Retina (tissue), 1 donor: ENCODE measurements at regions not wholly inside any gene's neighbourhood (a gene's known extent, or its start where the extent isn't known, plus 50 kb on each side); places are given as distances from the start of the nearest gene placed in this dataset.

Experiments used
- DNase-seq: peaks from one replicate; pipeline ENCODE4 v3.0.0-alpha.2; 2016

DNA sequence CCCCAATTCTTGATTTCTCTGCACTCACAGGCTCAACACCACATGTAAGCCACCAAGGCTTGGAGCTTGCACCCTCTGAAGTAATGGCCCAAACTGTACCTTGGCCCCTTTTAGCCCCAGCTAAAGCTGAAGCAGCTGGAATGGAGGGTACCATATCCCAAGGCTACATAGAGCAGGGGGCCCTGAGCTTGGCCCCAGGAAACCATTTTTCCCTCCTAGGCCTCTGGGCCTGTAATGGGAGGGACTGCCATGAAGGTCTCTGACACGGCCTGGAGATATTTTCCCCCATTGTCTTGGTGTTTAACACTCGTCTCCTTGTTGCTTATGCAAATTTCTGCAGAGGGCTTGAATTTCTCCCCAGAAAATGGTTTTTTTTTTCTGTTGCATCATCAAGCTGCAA, 69.7 kb downstream of the SKA1 start:
- DNase-seq = no peak

- DNase-seq = no peak
These were observed 71.8 kb downstream of the SKA1 start for GRCh38 chr18:50446629-50447028.

- no peak for DNase-seq
These were observed 72.4 kb downstream of the SKA1 start for GRCh38 chr18:50447102-50447741.

DNA sequence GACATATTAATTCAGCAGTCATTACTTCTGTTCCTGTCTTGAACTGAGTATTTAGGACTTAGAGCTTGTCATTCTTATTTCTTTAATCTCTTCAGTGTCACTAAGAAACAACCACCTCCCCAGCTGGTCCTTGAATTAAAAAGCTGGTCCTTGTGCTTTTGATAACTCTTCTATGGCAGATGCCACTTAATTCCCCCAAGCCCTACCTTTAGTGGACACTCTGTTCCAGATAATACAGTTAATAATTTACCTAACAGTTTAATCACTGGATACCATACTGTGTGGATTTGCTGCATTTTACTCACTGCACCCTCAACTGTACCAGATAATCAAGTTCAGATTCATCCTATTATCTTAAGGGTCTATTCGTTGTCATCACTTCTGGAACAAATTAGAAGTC, 73.1 kb downstream of the SKA1 start:
- no peak for DNase-seq

GRCh38 chr18:50451100-50451842, 76.4 kb downstream of the SKA1 start:
- DNase-seq = no peak

- DNase-seq = no peak
These were observed 78.3 kb downstream of the SKA1 start for GRCh38 chr18:50453014-50453680.

- no peak for DNase-seq
These were observed 78.9 kb downstream of the SKA1 start for GRCh38 chr18:50453732-50454131.

GRCh38 chr18:50454387-50454988, 79.6 kb downstream of the SKA1 start:
- DNase-seq = peak; percentile 29

GRCh38 chr18:50456285-50456684, 81.4 kb downstream of the SKA1 start:
- no peak for DNase-seq

DNA sequence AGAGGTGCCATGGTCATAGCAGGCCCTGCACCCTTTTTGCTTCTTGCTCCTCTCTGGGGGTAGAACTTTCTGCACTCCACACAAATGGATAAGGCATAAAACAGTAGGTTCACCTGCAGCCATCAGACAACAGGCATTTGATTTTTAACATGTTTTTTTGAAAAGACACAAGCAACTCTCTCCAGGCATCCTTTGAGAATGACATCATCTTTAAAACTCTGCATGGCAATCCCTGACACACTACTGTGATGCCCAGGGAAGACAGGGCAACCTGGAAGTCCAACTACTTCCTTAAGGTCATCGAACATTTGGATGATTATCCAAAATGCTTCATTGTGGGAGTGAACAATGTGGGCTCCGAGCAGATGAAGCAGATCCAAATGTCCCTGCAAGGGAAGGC, 82.8 kb downstream of the SKA1 start:
- DNase-seq = no peak

DNA sequence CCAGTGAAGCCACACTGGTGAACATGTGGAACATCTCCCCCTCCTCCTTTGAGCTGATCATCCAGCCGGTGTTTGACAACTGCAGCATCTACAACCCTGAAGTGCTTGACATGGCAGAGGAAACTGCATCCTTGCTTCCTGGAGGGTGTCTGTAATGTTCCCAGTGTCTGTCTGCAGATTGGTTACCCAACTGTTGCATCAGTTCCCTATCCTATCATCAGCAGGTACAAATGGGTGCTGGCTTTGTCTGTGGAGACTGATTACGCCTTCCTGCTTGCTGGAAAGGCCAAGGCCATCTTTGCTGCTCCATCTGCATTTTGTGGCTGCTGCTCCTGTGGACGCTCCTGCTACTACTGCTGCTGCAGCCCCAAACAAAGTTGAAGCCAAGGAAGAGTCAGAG, 83.5 kb downstream of the SKA1 start:
- no peak for DNase-seq

DNA sequence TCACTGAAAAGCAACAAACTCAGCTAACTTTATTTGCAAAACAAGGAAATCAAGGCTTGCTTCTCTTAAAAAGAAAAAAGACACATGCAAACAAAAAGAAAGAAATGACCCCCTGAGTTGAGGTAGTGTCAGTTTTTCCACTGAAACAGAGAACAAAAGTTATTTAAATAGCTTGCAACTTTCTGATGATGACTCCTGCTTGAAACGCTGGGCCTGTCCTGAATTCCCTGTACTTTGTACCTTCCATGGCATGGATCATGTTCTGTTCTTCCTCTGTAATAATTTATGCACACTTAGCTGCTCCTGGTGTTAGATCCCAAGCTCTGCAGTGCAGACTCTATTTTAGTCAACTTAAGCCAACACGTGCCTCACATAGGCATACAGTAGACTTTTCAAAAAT, 84.0 kb downstream of the SKA1 start:
- DNase-seq = no peak

- no peak for DNase-seq
These were observed 85.2 kb downstream of the SKA1 start for GRCh38 chr18:50460062-50460461.

GRCh38 chr18:50460716-50461115, 85.9 kb downstream of the SKA1 start:
- DNase-seq = peak; percentile 36

- DNase-seq = no peak
These were observed 86.4 kb downstream of the SKA1 start for GRCh38 chr18:50461251-50461650.

GRCh38 chr18:50465211-50466153, 90.6 kb downstream of the SKA1 start:
- no peak for DNase-seq

- no peak for DNase-seq
These were observed 91.8 kb downstream of the SKA1 start for GRCh38 chr18:50466634-50467033.

DNA sequence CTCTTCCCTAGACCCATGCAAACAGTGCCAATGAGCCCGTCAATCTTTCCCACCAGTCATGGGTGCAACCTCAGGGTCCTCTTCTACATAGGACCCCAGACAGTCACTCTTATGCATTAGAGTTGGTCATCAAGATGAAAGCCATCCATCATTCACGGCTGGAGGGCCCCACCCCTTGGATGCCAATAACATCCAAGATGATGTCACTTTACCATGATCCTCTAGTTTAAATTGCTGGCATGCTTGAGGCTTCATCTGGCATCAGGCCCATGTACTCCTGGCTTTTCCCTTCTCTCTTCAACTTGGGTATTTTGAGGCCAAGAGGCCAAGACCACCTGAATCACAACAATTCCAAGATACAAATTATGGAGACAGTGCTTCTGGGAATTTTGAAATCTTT, 91.1 kb upstream of the MAPK4 start:
- DNase-seq = no peak

- DNase-seq = no peak
These were observed 90.5 kb upstream of the MAPK4 start for GRCh38 chr18:50469380-50469781.

GRCh38 chr18:50472941-50473340, 86.9 kb upstream of the MAPK4 start:
- no peak for DNase-seq

GRCh38 chr18:50473881-50474280, 86.0 kb upstream of the MAPK4 start:
- DNase-seq = peak; percentile 9

DNA sequence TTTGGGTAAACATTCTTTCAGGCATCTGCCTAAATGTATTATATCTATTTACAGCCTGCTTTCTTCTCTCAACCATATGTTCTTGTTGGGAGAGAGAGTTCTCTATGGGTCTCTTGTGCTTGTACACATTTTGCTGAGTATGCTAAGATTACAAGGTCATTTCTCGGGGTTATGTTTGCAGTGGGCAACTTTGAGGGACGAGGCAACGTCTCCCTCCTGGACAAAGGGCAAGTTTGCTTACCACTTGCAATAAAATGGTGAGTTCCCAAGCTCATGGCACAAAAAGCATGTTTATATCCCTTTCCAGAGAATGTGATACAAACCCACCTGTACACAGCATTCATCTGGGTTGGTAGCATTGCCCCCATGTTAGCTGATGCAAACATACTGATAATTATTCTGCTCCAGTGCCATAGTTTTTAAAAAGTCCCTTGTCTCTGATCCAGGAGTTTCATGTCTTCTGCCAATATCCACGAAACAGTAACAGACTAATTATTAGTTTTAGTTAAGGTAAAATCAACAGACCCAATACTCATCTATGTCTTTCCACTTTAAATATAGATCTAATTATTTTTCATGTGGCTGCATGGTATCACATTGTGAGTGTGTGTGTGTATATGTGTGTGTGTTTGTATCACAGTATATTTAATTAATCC, 84.2 kb upstream of the MAPK4 start:
- DNase-seq = no peak
